Thymus (tissue), 11 donors: ENCODE measurements at regions not wholly inside any gene's neighbourhood (a gene's known extent, or its start where the extent isn't known, plus 50 kb on each side); places are given as distances from the start of the nearest gene placed in this dataset.

Source experiments
- DNase-seq, 9 donors: peaks; one replicate each; pipeline ENCODE4 v3.0.0-alpha.2; 2013; ENCODE audit warnings: low spot score in 9 of 9, low read depth in 6 of 9, missing footprints in 1 of 9
- H3K27ac ChIP-seq, 2 donors: one replicate each; pipeline ENCODE4 v1.5.1; 2013; ENCODE audit warnings: control low read depth in 1 of 2, low read depth in 1 of 2, low read length in 1 of 2, mild to moderate bottlenecking in 1 of 2, moderate library complexity in 1 of 2
- H3K27me3 ChIP-seq, 2 donors: one replicate each; pipeline ENCODE4 v1.5.1; 2013; ENCODE audit warnings: low read length in 1 of 2; ENCODE audit not compliant: control insufficient read depth in 2 of 2, insufficient read depth in 1 of 2
- H3K36me3 ChIP-seq, 2 donors: one replicate each; pipeline ENCODE4 v1.5.1; 2013; ENCODE audit warnings: low read length in 1 of 2, mild to moderate bottlenecking in 1 of 2, moderate library complexity in 1 of 2; ENCODE audit not compliant: control insufficient read depth in 2 of 2, insufficient read depth in 2 of 2
- H3K4me1 ChIP-seq, 2 donors: one replicate each; pipeline ENCODE4 v1.5.1; 2013; ENCODE audit warnings: low read length in 2 of 2; ENCODE audit not compliant: control insufficient read depth in 2 of 2, insufficient read depth in 2 of 2
- H3K4me3 ChIP-seq, 2 donors: one replicate each; pipeline ENCODE4 v1.5.1; 2013; ENCODE audit warnings: low read length in 2 of 2, control low read depth in 1 of 2, mild to moderate bottlenecking in 1 of 2
- H3K9me3 ChIP-seq, 2 donors: one replicate each; pipeline ENCODE4 v1.5.1; 2013; ENCODE audit warnings: low read length in 1 of 2, mild to moderate bottlenecking in 1 of 2; ENCODE audit not compliant: control insufficient read depth in 2 of 2, insufficient read depth in 1 of 2
- WGBS: extraction: QIAGEN DNeasy Blood & Tissue Kit; methylation state at CpG from one replicate; pipeline ENCODE4 v1.1.7; 2013; 5-methylcytosine and 5-hydroxymethylcytosine counted together
- donor health status: healthy.

DNA sequence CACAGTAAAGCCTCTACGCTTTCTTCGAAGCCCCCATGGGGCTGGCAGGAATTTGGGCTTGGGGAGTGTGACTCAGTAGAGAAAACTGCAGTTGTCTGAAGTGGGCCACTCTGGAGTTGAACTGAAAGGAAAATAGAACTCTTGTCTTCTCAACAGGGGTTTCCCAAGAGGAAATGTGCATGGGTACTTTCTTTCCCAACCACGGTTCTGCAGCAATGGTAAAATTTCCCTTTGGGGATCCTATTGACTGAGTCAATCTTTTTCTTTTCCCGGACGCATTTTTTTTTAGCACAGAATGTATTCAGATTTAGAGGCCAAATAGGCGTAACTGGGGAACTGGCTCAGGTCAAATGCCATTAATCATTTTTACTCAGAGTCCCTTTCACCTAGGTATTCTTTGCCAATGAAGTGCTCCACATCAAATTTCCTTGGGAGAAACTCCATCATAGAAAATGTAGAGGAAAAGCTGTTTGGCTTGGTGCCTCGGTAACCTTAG, 269.3 kb downstream of the STIM2 start:
- Histone ChIP-seq H3K36me3 (no peaks in the 10 kb centered on the region), H3K4me3 (no peak overlapping the region), H3K4me1 (no peaks in the 10 kb centered on the region), H3K27me3 (no peaks in the 10 kb centered on the region), H3K27ac (no peak overlapping the region), H3K9me3 (no peaks in the 10 kb centered on the region)
- no peak for DNase-seq
- WGBS: 85% methylated on average over 7 of the region's 7 CpGs

DNA sequence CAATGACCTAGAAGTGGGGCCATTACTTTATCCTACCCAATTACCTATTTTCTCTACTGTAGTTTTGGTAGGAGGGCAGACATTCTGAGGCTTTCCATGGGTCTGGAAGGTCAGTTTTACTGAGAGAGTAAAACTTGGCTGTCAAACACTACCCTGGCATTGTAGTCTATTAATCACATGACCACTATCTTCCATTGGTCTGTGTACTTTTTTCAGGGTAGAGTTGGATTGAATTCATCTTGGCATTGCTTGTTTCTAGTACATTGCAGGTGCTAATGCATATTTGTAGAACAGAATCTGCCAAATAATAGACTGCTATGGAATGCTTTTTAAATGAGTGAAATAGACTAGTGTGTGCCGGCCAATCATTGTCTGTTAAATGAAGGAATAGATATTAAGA, 271.9 kb downstream of the STIM2 start:
- no peaks in the 10 kb centered on the region for H3K36me3 ChIP-seq
- H3K4me1 ChIP-seq: no peaks in the 10 kb centered on the region
- no peak overlapping the region for H3K4me3 ChIP-seq
- no peaks in the 10 kb centered on the region for H3K9me3 ChIP-seq
- no peaks in the 10 kb centered on the region for H3K27me3 ChIP-seq
- DNase-seq: no peak
- H3K27ac ChIP-seq: no peak overlapping the region
- 98% methylated on average over 1 of the region's 1 CpG for WGBS

DNA sequence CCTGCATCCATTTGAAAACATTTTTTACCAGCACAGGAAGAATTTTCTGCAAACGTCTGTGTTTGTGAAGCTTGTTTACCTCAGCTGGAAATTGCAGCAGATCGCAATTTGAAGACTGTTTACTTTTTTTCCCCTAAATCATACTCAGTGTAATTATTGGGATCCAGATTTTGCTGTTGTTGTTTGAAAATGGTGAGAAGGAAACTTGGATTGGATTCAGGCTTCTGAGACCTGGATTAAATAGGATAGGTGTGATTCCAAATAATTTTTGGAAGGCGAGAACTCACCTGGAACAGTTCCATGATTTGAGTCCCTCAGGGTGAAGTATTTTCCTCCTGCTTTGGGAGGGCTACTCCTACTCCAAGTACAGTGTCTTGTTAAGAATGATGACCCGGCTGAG, 279.8 kb downstream of the STIM2 start:
- 93% methylated on average over 4 of the region's 4 CpGs for WGBS
- no peak for DNase-seq
- no peaks in the 10 kb centered on the region for H3K9me3 ChIP-seq

DNA sequence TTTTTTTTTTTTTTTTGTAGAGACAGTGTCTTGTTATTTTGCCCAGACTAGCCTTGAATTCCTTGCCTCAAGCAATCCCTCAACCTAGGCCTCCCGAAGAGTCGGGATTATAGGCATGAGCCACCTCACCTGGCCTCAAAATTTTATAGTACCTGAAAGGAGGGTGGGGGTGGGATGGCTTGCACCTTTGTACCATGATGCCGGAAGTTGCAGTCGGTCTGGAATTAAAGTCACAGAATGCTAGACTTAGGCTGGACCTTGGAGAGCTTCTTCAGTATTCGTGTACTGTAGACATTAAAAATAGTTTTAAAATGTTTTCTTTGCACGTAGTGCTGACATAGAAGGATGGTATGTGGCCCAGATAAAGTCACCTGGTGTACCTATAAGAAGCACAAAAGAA, 280.9 kb downstream of the STIM2 start:
- Histone ChIP-seq H3K27me3 (no peaks in the 10 kb centered on the region), H3K9me3 (no peaks in the 10 kb centered on the region), H3K4me3 (no peak overlapping the region), H3K4me1 (no peaks in the 10 kb centered on the region), H3K27ac (no peak overlapping the region), H3K36me3 (no peaks in the 10 kb centered on the region)
- WGBS: 89% methylated on average over 6 of the region's 6 CpGs
- DNase-seq: no peak

More for the DNA sequence above, 279.8 kb downstream of the STIM2 start:
- no peak overlapping the region for H3K4me3 ChIP-seq
- no peaks in the 10 kb centered on the region for H3K4me1 ChIP-seq
- H3K27me3 ChIP-seq: no peaks in the 10 kb centered on the region
- no peaks in the 10 kb centered on the region for H3K36me3 ChIP-seq
- no peak overlapping the region for H3K27ac ChIP-seq

DNA sequence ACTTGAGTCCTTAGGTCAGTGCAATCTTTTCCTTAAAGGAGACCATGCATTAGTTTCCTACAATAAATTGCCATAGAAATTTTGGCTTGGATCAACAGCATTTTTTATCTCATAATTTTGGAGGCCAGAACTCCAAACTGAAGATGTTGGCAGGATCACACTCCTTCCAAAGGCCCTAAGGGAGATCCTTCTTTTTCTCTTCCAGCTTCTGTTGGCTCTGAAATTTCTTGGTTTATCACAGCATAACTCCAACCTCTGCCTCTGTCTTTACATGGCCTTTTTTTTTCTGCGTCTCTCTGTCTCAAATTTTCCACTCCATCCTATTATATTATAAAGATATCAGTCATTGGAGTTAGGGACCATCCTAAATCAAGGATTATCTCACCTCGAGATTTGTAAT, 282.2 kb downstream of the STIM2 start:
- H3K27me3 ChIP-seq: no peaks in the 10 kb centered on the region
- DNase-seq: no peak
- no peak overlapping the region for H3K4me3 ChIP-seq
- H3K27ac ChIP-seq: no peak overlapping the region
- no peaks in the 10 kb centered on the region for H3K4me1 ChIP-seq
- no peaks in the 10 kb centered on the region for H3K9me3 ChIP-seq
- no peaks in the 10 kb centered on the region for H3K36me3 ChIP-seq
- 96% methylated on average over 2 of the region's 2 CpGs for WGBS

DNA sequence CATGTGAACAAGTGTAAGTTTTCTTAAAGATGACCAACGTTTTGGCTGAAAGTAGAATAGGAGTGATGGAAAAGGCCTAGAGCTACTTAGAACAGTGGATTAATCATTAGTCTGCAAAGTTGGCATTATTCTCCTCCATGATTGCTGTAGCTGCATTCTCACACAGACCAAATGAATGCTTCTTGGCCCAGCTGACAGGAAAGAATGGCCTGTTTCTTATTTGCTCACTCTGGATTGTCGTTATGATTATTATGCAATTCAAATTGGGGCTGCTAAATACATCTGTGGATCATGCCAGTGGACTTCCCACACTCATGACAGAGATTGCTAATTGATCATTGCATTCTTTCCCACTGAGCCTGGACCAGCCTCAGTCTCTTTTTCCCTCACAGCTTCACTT, 285.0 kb downstream of the STIM2 start:
- 73% methylated on average over 2 of the region's 2 CpGs for WGBS

DNA sequence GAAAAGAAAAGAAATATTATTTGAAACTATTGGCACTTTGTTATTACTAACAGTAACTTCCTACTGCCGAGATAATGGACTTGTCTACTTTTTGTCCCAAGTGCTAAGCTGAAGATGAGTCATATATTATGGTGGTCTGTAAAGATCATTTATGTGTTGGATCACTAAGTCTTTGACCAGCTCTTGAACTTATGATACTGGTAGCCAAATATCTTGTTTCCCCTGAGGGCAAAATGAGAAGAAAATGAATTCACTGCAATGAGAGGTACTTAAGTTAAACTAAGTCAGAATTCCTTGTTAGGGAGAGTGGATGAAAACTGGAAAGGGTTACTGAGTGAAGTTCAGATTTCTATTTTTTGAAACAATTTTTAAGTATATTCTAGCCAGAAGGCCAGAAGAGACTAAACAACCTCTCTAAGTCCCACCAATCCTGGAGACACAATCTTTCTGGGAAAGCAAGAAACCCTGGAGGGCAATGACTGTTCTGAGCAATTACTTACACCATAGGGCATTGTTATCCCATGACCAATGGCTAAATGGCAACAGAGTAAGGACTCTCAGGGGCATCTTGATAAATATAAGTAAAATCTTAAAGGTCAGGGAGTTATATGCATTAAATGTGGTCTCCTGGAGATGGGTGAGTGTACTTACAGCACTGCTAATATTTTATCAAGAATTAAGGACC, 287.7 kb downstream of the STIM2 start:
- 97% methylated on average over 1 of the region's 1 CpG for WGBS

More for the DNA sequence above, 285.0 kb downstream of the STIM2 start:
- no peak overlapping the region for H3K27ac ChIP-seq
- no peaks in the 10 kb centered on the region for H3K36me3 ChIP-seq
- no peak overlapping the region for H3K4me3 ChIP-seq
- no peaks in the 10 kb centered on the region for H3K9me3 ChIP-seq
- H3K4me1 ChIP-seq: no peaks in the 10 kb centered on the region
- no peak for DNase-seq
- H3K27me3 ChIP-seq: no peaks in the 10 kb centered on the region

DNA sequence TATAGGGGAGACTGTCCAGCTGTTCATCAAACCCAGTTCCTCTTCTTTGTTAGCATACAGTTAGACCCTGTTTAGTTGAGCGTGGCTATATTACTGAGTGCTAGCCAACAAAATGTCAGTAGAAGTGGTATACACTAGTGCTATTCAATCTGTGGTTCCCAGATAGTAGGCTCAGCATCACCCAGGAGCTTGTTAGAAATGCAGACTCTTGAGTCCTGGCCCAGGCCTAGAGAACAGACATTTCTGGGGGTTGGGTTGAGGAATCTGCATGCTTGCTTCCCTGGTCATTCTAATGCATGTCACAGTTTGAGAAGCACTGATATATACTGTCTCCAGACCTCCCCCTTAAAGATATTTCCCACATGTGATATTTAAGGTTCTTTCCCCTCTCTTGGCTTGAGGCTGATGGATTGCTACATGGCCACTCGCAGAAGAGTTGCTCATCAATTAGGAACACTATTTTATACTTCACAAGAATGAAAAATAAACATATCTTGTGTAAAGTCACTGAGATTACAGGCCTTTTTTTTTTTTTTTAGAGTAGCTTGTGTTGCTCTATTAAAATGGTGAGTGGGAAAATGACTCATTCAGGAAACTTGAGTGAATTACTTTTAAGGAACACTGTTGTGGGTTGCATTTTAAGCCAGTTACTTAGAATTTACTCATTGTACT, 289.0 kb downstream of the STIM2 start:
- no peaks in the 10 kb centered on the region for H3K36me3 ChIP-seq
- whole genome bisulfite sequencing: 90% methylated on average over 2 of the region's 2 CpGs
- H3K27me3 ChIP-seq: no peaks in the 10 kb centered on the region
- H3K27ac ChIP-seq: no peak overlapping the region
- no peaks in the 10 kb centered on the region for H3K9me3 ChIP-seq
- no peak for DNase-seq
- H3K4me1 ChIP-seq: no peaks in the 10 kb centered on the region
- no peak overlapping the region for H3K4me3 ChIP-seq

More for the DNA sequence above, 287.7 kb downstream of the STIM2 start:
- no peaks in the 10 kb centered on the region for H3K9me3 ChIP-seq
- no peaks in the 10 kb centered on the region for H3K36me3 ChIP-seq
- no peak for DNase-seq
- no peaks in the 10 kb centered on the region for H3K27me3 ChIP-seq
- no peak overlapping the region for H3K27ac ChIP-seq
- no peak overlapping the region for H3K4me3 ChIP-seq
- H3K4me1 ChIP-seq: no peaks in the 10 kb centered on the region

DNA sequence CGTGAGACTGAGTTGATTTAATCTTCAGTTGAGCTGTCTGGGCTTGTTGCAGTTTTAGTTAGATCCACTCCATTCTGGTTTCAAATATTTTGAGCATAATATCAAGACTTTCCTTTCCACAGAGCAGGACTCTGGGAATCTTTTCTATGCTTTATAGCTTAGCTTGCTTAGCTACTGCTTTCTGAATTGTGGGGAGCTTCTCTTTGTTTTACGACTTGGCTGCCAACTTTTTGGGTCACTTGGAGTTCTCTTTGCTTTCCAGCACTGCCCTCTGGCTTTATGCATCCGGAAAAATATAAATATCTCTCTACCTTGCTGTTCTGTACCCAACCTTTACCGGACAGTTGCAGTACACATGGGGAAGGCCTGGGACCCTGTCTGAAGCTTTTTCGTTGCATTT, 292.1 kb downstream of the STIM2 start:
- H3K4me1 ChIP-seq: no peaks in the 10 kb centered on the region
- WGBS: 95% methylated on average over 5 of the region's 5 CpGs
- no peaks in the 10 kb centered on the region for H3K27me3 ChIP-seq
- DNase-seq: no peak
- H3K4me3 ChIP-seq: no peak overlapping the region
- no peak overlapping the region for H3K27ac ChIP-seq
- H3K9me3 ChIP-seq: no peaks in the 10 kb centered on the region
- no peaks in the 10 kb centered on the region for H3K36me3 ChIP-seq
